ENCODE measurements at regions not wholly inside any gene's neighbourhood (a gene's known extent, or its start where the extent isn't known, plus 50 kb on each side); places are given as distances from the start of the nearest gene placed in this dataset.

DNA sequence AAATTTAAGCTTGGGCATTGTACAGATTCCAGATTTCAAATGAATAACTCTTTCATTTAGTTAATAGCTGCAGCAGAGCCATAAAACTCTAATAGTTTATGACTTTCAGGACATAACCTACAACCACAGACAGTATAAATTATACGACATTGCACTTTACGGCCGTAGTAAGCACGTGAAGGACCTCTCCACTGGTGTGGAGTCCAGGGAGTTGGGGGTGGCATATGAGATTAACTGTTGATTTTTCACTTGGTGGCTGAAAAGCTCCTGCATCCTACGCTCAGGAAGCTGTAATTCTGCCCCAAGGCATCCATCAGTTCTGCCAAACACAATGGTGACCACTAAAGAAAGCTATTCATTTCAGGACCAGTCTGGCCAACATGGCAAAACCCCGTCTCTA, 376.2 kb downstream of the SOX11 start:
- DNase-seq (ENCODE audit: low spot score), result no peak

DNA sequence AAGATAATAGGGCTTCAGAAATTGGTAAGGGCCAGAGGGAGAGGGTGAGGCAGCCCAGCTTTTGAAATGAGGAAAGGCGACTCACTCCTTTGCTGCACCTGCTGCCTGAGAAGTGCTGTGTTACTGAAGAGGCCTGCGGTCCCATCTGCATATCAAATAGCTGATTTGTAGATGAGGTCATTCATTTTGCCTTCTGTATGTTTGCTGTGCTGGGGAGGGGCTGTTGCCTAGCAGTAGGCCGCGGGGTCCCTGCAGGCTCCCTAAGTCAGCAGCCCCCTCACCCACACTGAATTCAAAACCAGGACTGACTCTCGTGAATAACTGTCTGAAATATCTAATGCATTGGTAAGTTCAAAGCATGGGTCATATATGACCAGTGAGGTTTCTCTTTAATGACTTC, 377.2 kb downstream of the SOX11 start:
- DNase-seq (ENCODE audit: low spot score), result no peak

DNA sequence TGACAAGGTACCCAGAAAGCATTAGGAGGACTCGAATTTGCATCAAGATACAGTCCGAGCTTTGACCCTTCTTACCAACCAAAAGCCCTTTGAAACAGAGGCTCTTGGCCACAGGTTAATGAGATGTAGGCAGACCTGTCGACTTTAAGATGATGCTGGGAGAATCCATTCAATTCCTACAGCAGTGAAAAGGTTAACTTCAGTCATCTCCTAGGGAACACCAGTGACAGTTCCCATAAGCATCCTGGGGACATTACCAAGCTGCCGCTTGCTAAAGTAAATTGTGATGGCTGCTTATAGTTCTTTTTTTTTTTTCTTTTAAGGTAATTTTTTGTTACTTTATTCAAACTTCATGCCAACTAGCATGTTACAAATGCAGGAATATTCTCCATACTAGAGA, 379.3 kb downstream of the SOX11 start:
- DNase-seq (ENCODE audit: low spot score), result no peak

DNA sequence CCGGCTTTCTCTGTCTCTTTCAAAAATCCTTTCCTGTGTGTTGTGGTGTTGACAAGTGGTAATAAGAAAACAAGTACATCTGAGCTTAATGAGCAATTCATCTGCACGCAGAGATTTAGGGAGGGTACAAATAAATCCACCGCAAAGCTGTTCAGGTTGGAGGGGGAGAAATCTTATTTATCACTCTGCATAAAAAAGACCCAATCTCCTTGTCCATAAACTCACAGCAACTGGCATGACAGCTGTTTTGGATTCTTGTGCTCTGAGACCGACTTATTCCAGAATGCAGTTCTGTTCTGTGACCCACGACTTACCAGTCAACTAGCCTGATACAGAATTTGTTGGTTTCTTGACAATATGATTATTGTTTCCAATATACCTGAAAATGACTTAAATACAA, 380.1 kb downstream of the SOX11 start:
- DNase-seq (ENCODE audit: low spot score), result no peak

DNA sequence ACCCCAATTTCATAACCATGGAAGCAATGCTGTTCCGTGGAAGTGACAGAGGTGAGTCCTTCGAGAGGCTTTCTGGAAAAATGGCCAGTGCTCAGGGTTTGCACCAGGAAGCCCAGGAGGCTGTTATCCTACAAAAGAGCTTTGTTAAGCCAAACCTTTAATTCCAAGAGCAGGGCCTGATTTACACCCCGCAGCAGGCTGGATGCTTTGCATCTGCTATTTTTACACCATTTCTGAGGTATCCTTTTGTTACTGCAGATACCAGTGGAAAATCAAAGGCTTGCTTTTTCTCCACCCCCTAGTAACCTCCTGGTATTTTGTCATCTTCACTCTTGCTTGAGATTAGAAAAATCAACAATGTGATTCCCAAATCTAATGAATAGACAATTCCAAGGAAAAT, 380.6 kb downstream of the SOX11 start:
- no peak for DNase-seq (ENCODE audit: low spot score)

DNA sequence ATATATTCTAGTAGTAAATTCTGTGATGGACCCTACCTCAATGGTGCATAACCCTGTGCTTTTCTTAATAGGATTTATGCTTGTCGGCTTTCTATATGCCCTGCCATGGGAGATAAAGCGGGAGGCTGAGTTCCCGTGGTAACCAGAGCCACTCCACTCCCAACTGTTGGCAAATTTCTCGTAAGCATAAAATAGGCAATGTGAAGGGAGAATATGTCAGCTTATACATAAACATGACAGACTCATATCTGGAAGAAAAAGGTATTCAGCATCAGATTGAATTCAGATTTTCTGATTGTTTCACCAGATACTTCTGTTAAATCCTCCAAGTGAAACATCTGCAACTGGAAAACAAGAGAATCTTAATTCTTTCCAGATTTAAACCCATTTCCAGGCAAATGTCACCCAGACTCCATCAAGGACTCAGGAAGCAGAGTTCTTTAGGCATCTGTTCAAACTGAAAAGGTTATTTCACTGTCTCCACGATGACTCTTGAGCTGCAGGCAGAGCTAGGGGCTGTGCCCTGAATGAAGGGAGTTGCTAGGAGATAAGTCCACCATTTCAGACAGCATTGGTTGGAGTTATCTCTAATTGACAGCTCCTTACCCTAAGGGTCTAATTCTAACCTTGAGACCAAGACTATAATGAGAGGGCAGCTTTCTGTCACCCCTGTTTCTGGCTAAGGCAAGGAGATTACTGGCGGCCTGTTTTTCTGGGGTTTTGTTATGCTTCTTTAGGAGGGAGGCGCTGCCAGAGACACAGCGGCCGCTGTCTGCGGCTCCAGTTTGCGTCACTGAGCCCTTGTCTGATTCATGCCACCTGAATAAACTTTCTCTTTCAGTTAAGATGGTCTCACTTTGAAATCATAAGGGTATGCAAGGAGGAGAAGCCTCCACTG, 381.3 kb downstream of the SOX11 start:
- no peak for DNase-seq (ENCODE audit: low spot score)

DNA sequence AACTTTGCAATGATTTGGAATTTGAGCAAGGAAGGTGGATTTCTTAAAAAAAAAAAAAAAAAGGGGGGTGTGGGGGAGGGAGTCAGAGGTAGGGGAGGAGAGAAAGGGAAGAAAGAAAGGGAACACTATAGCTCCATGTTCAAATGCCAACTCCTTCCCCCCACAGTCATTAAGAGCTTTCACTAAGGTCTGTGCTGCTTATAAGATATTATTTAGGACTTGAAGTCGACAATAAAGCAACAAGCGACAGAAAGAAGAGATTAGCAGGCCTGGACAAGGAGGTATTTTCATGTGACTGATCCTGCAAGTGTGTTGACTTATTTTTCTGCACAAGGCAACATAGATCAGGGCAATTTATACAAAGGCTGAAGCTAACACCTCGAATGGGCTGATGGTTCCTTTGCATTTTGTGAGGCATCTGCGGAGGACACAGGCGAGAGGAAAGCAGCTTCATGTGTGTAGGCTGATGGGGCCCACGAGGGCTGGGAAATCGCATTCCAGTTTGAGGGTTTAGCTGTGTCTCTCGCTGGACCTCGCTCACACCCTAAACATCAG, 382.0 kb downstream of the SOX11 start:
- DNase-seq (ENCODE audit: low spot score), result no peak

DNA sequence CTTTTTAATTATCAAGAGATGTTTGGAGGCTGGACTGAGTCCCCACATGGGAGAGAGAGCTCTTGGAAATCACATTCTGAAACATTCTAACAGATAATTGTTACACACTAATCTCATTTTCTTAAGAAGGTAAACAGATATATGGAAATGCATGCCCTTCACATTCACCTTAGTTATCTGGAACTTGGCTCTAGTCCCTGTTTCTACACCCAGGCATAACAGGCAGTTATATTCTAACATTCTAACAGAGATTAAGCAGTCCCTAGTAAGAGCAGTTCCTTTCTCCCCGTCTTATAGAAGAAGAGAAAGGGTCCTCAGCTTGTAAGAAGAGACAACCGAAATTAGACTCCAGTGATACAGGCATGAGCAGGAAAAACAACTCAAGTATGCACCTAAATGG, 385.4 kb downstream of the SOX11 start:
- no peak for DNase-seq (ENCODE audit: low spot score)

DNA sequence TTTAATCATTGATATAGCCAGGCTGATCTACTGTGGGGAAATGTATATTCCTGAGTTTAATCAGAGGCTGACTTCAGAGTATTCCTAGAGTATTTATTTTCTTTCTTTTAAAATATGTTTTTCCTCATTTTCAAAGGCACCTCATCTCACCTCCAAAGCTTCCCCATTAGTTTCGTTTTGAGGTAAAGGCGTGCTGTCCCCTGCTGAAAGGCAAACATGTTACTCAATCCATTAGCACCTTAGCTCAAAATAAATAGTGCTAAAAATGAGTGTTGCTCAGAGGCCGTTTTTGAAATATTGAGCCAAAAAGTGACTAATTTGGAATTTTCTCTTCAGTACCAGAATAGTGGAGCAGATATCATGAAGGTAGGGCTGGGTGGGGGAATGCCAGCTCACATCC, 386.2 kb downstream of the SOX11 start:
- DNase-seq (ENCODE audit: low spot score), result no peak

DNA sequence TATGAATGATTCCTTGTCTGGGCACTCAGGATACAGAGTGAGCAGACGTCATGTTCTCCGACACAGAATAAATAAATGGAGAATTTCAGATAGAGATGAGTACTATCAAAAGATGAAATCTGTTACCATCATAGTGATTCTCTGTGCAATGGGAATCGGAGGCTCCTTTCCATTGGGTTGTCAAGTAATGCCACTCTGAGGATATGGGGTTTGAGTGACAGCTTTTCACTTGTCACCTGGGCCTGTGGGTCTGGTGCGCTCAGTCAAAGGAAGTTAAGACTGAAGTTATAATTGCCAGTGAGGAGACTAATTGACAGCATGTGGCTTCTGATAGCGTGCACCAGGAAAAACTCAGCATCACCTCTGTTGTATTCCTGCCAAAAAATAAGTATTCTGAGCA, 387.2 kb downstream of the SOX11 start:
- no peak for DNase-seq (ENCODE audit: low spot score)

DNA sequence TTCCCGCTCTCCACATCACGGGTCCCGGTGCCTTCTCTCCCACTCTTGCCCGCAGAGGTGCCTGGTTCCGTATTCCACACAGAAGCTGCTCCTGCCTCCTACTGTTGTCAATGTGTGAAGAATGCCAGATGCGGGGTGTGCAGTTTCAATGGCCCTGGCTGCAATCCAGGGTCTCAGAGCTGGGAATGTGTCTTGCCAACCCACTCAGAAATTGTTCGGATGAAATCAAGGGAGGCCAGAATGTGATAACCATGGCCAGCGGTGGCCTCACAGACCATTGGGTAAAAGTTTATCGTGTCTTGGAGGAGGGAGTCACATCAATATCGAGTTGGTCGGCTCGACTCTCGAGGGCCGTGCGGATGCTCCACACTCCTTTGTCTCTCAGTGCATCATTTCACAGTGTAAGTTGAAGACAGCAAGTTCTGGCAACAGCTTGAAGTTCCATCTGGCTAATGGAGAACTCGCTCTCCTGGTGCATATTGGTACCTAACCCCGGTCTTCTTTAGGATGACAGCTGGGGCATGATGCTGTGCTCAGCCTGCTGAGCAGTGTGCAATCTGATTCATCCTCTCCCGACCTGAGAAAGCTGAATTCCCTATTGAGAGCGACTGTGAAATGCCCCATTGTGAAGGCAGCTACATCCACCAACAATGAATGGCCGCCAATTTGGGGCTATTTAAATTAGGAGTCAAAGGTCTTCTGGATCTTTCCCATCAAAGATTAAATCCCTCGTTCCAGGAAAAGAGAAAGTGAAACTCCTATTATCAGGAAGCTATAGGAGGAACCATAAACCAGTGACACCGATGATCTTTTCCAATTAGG, 389.0 kb downstream of the SOX11 start:
- no peak for DNase-seq (ENCODE audit: low spot score)

DNA sequence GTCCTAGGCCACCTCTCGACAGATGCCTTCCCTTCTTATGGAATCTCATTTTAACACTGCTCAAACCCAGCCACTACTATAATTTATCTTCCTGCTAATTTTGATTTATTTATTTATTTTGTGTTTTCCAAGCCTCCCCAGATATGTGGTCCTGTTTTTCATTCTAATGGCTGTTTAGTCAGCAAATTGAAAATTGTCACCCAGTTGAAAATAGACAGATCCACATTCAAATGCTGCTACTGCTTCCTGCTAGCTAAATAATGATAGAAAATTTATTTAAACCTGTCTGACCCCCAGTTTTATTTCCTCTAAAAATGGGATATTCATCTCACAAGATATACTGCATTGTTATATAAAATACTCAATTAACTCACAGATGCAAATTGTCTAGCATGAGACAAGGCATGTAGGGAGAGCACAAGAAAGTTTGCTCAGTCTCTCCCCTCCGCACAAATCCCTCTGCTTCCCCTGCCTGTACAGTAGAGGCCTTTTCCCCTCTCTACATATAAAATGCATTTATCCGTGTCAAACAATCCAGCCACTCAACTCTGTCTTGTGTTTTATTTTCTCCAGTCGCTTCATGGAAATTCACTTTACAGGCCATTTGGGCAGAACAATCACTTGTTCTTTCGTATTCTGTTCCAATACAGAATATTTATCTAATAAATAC, 389.9 kb downstream of the SOX11 start:
- no peak for DNase-seq (ENCODE audit: low spot score)

DNA sequence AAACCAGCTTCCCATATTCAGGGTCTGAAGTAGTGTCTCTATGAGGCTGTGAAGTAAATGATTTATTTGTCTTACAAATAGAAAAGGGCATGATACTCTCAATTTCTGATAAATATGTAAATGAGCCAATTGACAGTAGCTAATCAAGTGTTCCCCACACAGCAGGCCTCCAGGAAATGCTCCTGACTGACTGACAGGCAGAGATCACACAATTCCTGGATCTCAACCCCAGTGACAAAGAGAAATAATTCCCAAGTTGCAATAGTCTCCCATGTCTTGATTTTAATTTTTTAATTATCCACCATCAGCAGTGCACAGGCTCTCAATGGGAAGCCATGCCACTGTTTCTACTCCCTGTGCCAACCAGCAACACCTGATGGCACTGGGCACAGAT, 390.4 kb downstream of the SOX11 start:
- no peak for DNase-seq (ENCODE audit: low spot score)

DNA sequence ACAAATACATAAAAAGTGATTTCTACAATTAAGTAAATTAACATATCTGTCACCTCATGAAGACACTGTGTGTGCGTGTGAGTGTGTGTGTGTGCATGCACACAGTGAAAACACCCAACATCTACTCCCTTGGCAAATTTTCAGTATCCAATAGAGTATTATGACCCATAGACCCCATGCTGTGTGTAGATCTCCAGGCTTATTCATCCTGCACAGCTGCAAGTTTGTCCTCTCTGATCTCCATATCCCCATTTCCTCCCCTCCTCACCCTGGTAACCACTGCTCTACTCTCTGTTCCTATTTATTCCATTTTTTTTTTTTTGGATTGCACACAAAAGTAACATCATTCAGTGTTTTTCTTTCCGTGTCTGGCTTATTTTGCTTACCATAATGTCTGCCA, 391.0 kb downstream of the SOX11 start:
- DNase-seq (ENCODE audit: low spot score), result no peak

DNA sequence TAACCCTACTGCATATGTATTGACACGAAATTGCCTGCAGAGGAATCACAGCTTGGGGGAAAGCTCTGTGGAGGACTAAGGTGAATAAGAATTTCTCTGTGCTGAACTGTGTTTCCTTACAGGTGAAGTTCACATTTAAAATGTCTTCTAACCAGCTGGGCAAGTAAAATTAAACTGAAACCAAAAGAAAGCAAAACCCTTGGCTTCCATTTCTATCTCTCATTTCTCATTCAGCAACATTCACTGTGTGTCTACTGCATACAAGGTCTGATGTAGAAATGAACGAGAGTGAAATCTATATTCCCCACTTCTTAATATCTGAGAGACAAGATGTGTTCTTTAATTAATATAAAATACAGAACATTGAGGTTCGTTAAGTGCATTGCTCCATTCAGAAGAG, 397.3 kb downstream of the SOX11 start:
- no peak for DNase-seq (ENCODE audit: low spot score)

DNA sequence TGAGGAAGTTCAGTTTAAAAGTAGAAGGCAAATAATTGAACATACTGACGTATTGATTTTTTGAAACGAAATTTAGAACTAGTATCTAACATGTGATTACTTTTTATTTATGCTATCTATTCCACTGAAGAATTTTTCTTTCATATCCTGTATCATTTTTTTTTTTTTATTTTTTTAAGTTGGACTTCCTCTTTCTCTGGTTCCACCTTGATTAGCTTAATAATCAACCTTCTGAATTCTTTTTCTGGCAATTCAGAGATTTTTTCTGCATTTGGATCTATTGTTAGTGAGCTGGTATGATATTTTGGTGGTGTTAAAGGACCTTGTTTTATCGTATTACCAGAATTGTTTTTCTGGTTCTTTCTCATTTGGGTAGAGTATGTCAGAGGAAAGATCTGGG, 411.2 kb downstream of the SOX11 start:
- no peak for DNase-seq (ENCODE audit: low spot score)

DNA sequence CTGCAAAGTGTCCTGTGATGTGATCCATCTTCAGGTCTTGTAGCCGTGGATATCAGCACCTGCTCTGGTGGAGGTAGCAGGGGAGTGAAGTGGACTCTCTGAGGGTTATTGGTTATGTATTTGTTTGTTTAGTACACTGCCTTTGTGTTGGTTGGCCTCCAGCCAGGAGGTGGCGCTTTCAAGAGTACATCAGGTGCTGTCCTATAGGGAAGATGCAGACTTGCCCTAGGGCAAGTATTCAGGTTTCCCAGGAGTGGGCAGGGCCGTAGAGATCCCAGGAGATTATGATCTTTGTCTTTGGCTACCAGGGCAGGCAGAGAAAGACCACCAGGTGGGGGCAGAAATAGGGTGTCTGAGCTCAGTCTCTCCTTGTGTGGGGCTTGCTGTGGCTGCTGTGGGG, 411.8 kb downstream of the SOX11 start:
- no peak for DNase-seq (ENCODE audit: low spot score)

DNA sequence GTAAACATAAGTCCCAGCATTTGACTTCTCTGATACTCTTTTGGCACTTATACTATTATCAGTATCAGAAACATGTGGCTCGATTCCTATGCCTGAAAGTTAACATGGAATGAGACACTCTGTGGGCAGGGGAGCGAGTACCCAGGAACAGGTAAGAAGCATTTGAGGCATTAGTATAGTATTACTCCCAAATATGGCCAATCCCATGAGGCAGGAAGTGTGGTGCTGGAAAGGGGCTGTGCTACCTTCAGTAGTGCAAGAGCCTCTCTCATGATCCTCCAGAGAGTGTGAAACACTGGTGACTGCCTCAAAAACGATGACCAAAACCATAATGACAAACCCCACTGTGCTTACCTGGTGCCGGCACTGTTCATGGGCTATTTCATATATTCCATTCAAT, 415.1 kb downstream of the SOX11 start:
- no peak for DNase-seq (ENCODE audit: low spot score)

DNA sequence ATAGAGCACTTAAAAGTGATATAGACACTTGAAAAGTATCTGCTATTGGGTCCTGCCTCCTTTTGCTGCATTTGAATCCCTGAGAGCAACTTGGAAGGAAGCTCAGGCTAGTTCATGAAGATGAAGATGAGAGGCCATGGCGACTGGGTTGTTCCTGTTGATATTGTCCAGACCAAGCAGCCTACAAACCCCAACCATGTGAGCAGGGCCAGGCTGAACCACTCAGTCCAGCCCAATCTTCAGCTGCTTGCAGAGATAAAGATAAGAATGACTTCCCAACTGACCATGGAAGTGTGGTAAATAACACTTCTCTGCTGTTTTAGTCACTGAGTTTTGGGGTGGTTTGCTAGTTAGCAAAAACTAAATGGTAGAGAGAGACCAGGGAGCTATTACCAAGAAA, 417.6 kb downstream of the SOX11 start:
- no peak for DNase-seq (ENCODE audit: low spot score)

DNA sequence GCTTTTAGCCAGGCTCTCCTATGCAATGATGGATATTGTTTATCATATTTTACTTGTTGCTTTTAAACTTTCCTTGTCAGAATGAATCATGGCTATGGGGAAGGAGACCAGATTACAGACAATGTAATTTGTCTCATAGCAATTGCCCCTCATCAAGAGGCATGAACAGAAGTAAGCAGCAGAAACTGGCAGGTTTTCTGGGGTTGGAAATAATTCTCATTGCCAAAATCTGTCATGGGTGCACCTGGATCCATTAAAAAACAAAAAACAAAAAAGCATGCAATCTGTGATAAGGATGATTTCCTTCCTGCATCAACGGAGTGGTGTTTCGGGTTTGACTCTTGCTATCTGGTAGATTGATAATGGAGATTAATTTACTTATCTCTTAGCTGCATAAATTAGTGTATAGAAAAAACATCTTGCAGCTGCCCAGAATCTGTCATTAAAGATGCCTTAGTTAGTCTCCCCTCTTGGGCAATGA, 419.6 kb downstream of the SOX11 start:
- DNase-seq (ENCODE audit: low spot score), result no peak

DNA sequence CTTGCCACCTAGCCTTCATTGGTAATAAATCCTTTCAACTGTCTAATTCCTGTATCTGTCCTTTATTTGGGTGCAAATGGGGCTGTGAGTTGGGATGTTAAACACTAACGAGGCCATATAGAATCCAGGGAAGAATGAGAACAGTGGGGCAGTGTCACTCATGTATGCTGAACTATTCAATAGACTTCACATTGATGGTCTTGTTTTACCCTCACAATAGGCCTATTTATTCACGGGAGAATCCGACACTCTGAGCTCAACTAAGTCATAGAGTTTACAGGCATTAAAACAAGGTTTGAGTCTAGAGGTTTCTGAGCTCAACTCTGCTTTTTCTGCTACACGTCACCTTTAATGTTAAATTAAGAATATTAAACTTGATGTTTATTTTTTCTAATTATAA, 421.6 kb downstream of the SOX11 start:
- no peak for DNase-seq (ENCODE audit: low spot score)

DNA sequence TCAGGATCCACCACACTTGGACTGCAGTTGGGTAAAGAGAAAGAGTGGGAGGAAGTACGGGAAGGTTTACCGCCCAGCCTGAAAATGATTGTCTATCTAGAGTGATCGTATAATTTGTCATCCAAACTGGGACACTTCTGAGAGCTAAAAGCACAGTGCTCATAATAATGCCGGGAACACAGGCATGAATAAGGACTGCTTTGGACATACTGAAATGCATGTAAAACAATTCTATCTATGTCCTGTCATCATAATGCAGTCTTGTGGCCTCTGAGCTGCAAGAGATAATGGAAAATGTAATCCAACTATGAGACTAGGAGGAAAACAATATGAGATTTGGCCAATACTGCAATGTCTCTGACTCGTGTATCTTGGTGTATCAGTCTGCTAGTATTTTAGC, 435.5 kb downstream of the SOX11 start:
- no peak for DNase-seq (ENCODE audit: low spot score)

Data from hematopoietic multipotent progenitor cell treated with erythropoietin and hydrocortisone succinate and interleukin-3 and kit ligand, for 17 days (in vitro differentiated cells).